NCI-H1105 (cell line): ENCODE measurements at regions not wholly inside any gene's neighbourhood (a gene's known extent, or its start where the extent isn't known, plus 50 kb on each side); places are given as distances from the start of the nearest gene placed in this dataset.
"Not testable (repeated sequence)": the region's sequence is repeated elsewhere in the genome, so short reads cannot be mapped to it uniquely, and the experiment has no call there.

Experiments used
- DNase-seq: peaks from one replicate; lab custom pipeline; 2025; lab: John Stamatoyannopoulos, UW

DNA sequence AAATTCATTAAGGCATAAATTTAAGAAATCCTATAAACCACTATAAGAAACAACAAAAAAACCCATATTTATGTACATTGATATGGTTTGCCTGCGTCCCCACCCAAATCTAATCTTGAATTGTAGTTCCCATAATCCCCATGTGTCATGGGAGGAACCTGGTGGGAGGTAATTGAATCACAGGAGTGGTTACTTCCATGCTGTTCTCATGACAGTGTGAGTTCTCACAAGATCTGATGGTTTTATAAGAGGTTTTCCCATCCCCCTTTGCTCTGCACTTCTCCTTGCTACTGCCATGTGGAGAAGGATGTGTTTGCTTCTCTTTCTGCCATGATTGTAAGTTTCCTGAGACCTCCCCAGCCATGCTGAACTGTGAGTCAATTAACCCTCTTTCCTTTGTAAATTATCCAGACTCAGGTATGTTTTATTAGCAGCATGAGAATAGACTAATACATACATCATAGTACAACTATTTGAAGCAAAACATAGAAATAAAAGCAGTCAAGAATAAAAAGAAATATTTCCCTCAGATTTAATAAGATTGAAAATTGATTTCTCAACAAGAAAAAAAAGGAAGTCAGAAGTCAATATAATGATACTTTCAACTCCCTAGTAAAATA is 209.0 kb upstream of the GPC6 start:
- DNase-seq = no peak

DNA sequence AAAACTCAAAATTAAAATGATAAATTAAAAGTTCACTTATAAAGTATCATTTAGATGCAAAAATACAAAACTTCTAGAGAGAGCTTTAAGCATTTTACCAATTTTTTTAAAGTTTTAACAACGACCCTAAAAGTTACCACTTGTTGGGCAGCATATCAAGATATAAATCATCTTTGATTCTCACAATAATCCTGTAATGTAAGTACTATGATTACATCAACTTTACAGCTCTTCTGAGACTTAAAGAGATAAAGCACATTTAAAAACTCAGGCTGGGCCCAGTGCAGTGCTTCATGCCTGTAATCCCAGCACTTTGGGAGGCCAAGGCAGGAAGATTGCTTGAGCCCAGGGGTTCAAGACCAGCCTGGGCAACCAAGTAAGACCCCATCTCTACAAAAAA is 202.7 kb upstream of the GPC6 start:
- no peak for DNase-seq

DNA sequence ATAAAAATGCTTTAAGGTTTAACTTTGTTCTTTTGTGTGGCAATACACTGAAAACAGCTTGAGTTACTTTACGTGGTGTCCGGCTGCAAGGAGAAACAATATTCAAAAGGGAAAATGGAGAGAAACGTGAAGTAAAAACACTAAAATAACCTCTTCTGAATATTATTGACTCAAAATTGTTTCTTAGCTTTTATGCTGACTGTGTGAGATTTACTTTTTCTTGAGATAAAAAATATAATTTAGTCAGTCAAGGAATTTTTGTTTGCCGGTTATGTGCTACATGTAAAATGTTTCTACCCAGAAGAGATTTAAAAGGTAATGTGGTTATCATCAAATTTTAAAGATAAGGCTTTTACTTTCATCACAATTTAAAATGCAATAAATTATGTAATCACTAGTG is 200.6 kb upstream of the GPC6 start:
- no peak for DNase-seq

DNA sequence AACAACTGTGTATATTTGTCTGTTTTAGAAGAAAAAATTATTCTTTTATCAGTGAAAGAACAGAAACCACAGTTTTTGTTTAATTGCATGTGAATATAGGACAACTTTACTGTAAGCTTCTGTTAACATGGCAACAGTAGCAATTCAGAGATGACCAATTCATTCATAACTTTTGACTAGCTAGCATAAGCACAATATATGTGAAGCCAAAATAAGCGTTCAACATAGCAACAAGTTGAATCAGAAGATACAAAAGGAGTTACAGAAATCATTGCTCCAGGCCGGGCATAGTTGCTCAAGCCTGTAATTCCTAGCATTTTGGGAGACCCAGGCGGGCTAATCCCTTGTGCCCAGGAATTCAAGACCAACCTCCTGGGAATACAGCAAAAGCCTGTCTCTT is 197.1 kb upstream of the GPC6 start:
- no peak for DNase-seq

DNA sequence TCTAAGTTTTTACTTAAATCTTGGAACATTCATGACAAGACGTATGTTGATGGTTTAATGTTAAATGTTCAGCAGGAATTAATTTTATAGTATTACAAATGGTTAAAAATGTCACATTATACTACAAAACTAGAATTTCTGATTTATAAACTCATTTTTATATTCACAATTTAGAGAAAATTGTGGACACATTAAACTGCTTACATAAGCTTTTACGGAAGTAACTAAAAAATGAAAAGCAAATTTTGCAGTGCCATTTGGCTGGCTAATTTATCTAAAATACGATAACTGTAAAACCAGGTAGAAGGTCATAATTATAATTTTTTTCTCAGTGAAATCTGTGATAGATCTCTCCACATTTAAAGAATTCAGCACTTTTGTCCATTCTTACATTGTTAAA is 190.2 kb upstream of the GPC6 start:
- no peak for DNase-seq

DNA sequence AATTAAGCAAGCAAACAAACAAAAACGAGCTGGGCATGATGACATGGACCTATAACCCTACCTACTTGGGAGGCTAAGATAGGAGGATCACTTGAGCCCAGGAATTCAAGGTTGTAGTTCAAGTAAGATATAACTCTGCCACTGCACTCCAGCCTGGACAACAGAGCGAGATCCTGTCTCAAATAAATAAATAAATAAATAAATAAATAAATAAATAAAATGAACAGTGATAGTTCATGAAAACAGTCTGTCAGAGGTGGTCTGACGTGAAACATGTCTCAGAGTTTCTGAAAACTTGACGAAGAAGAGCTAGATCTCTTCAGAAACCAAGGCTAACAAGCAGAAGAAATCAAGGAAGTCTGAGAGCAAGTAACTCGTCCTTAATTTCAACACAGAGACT is 188.8 kb upstream of the GPC6 start:
- DNase-seq = no peak

DNA sequence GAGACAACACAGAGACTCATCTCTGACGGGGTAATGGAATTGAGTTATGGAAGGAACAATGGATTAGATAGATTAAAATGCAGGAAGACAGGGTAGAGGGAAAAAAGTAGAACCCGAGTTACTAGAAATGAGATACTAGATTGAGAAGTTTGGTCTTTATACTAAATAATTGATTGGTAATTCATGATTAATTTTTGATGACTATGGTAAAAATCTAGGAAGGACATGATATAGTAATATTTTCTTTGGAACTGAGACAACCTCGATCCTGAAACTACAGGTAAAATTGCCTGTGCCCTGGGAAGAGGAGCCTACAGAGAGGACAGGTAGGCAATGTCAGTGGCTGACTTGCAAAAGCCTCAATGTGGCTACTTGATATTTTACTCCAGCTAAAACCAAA is 188.4 kb upstream of the GPC6 start:
- no peak for DNase-seq

DNA sequence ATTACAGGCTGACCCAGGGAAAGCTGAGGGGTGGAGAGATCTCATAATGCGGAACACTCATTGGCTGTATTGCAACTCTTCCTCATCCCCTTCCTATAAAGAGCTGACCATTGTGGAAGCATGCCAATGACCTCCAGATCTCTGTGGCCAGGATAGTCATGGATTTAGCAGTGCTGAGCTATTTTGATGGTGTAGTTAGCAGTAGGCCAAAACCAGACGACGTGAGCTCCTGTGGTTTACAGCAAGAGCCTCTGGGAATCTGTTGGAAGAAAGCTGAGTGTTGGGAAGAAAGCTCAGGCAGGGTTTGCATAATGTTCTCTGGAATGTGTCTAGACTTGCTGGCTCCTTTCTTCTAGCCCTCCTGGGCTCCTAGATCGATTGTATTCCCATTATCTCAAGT is 187.5 kb upstream of the GPC6 start:
- DNase-seq = no peak

DNA sequence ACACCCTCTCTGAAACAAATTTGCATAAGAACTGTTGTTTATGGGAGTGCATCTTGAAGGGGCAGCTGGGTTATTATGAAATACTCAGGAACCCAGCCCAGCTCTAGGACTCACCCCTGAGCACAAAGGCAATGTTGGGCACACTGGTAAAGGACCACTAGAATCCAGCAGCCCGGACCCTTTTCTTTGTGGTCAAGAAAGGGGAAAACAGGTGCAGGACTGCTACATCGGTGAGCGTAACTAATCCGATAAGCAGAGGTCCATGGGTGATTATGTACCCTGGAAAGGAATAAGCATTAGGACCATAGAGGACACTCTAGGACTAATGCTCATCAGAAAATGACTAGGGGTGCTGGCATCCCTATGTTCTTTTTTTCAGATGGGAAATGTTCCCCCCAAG is 185.0 kb upstream of the GPC6 start:
- DNase-seq = not testable (repeated sequence)

DNA sequence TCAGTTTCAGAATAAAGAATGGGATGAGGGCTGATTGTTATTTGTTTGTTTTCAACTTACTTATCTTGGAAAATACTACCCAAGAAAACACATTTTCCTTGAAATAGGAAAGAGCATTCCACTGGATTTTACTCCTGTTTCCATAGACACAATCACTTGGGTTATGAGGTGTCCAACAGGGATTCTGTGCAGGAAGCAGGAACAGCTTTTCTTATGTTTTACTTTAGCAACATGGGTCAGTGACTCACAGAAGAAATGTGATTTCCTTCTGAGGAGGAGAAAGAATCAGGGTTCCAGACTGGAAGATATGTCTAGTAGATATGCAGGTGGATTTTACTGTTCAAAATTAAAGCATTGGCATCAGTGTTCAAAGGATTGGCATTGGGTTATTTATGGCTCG is 180.8 kb upstream of the GPC6 start:
- no peak for DNase-seq

DNA sequence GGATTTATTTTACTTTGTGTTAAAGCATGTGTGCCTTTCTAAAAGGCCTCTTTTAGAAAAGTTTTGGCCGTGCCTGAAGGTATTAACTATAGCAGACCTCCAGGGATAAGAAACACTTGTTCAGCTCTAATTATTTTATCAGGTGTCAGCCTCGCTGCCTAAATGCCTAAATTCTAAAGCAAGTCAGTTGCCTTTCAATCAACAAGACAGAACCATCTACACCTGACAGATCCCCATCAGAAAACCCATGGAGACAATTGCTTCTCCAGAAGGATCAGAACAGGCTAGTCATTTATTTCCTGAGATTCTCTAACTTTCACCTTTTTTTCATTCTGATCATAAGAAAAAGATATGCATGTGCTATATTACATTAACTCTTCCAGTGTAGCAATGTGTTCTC is 171.4 kb upstream of the GPC6 start:
- DNase-seq = no peak

DNA sequence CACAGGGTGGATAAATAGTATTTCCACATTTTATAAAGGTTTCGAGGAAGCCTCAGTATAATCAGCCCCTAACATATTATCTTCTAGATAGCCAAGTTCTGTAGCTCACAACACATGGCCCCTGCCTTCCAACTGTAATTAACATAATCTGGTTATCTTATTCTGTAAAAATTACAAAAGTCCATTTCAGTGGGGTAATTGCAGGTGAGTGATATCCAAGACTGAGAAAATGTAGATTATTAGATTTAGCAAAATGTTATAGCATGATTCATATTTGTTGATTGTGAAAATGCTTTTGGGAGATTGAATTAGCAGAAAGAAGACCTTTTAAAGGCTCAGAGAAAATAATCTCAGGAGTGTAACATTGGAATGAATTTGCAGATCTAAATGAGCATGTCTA is 168.3 kb upstream of the GPC6 start:
- no peak for DNase-seq

DNA sequence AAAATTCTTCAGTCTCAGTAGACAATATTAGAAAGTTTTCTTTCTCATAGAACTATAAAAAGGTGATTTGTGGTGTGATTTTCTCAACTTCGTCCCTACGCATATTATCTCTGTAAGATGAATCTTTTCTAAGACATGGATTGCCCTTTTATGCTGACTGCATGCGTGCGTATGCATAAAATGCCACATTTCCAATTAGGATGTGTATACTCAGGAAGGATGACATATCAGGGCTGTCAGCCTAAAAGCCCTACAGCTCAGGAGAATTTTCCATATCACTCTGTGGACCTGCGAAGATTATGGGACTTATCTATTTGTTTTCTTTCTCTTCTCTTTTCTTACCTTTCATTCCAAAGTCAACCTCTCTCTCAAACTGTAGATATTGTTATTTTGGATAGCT is 166.5 kb upstream of the GPC6 start:
- DNase-seq = no peak

DNA sequence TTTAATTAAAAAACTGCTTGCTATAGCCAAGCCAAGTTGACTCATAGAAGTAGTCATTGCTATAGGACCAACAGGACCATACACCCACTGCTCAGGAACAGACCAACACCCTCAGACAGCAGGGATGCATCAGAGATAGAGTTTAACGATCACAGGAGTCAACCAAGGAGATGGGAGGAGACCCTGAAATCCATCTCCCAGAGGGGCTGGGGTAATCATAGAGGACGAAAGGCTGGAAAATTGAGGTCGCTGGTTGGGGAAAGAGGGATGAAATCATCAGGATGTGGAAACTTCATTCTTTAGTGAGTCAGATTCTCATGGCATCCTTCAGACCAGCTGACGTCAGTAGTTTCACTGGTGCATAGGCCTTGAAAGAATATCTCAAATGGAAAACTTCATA is 160.4 kb upstream of the GPC6 start:
- DNase-seq = no peak

DNA sequence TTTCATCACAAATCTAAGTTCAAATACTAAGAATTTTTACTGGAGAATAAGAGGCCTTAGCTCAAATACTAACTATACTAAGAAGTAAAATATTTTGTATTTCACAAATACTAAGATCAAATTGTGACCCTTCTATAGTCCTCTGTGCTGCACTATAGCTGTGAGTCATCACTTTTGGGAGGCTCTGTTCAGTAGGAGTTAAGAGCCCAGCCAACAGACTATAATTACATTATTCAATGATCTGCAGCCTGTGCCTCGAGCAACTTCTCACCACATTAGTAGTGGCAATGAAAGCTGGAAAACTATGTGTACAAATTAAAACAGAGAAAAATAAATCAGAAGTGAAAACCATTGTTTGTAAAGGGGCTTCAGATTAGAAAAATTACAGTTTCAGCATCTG is 147.3 kb upstream of the GPC6 start:
- peak; percentile 11 for DNase-seq

DNA sequence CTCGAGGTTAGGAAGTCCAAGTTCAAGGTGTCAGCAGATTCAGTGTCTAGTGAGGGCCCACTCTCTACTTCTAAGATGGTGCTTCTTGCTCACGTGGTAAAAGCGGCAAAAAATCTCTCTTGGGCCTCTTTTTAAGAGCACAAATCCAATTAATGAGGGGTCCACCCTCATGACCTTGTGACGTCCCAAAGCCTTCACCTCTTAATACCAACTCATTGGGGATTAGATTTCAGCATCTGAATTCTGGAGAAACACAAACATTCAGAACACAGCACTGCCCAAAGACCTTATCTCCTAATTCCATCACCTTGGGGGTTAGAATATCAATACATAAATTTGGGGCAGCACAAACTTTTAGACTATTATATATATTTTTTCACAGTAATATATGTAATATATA is 146.4 kb upstream of the GPC6 start:
- DNase-seq = no peak

DNA sequence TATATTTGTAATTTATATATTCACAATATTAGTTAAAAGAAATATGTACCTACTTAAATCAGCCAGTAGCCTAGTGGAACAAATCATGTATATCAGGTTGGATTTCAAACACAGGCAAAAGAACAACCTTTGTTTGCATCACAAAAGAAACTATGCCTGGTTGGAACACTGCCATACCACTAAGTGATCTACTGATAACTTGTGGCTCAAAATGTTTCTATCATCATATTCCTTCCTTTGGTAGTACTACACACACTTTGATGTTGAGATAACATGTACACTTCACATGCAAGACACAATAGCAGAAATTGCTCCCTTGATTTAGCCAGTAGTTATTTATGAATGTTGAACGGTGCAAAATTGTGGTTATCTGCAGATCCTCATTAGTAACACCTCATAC is 146.0 kb upstream of the GPC6 start:
- DNase-seq = peak; percentile 72

DNA sequence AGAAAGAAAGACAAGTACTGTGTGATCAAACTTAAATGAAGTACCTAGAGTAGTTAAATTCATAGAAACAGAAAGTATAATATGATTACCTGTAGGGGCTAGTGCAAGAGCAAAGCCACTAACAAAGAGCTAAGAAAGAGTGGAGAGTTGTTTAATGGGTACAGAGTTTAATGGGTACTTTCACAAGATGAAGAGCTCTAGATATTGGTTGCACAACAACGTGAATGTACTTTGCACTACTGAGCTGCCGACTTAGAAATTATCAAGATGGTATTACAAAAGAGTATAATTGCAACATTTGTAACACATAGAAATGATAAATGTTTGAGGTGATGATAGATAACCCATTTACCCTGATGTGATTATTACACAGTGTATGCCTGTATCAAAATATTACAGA is 140.3 kb upstream of the GPC6 start:
- no peak for DNase-seq

DNA sequence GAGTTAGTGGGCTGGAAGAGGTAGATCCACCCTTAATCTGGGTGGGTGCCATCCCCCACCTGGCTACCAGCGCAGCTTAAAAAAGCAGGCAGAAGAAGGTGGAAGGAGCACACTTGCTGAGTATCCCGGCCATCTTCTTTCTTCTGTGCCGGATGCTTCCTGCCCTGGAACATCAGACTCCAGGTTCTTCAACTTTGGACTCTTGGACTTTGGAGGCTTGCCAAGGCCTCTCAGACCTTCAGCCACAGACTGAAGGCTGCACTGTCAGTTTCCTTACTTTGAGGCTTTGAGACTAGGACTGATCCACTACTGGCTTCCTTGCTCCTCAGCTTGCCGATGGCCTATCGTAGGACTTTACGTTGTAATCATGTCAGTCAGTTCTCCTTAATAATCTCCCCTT is 127.6 kb upstream of the GPC6 start:
- DNase-seq = no peak

DNA sequence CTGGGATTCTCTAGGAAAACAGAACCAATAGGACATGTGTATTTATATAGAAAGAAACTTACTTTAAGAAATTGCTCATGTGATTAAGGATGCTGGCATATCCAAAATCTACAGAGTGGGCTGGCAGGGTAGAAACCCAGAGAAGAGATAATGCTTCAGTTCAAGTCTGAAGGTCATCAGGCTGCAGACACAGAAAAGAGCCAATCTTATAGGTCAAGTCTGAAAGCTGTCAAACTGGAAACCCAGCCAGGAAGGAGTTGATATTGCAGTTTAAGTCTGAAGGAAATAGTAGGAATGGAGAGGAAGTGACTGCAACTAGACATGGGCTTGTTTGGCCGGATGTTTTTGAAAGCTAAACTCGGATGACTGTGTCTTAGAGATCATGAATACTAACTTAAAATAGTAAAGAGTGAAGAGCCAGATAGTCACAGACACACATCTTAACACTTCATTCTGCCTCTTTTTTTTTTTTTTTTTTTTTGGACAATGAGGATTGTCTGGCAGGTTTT is 125.3 kb upstream of the GPC6 start:
- no peak for DNase-seq

DNA sequence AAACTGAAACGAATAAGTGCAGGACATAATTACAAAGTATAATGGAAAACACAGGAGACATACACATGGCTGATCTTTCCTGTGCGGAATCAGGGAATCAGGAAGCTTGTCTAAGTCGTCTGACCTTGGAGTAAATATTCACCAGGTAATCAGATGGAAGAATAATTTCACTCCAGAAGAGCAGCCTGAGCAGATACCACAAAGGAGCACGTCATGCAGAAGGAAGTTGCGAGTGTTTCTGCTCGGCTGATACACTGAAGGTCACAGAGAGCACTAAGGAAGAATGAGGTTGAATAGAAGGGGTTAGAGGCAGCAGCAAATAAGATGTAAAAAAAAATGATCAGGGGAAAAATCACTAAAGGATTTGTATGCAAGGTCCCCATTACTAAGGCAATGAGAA is 122.3 kb upstream of the GPC6 start:
- DNase-seq = no peak

DNA sequence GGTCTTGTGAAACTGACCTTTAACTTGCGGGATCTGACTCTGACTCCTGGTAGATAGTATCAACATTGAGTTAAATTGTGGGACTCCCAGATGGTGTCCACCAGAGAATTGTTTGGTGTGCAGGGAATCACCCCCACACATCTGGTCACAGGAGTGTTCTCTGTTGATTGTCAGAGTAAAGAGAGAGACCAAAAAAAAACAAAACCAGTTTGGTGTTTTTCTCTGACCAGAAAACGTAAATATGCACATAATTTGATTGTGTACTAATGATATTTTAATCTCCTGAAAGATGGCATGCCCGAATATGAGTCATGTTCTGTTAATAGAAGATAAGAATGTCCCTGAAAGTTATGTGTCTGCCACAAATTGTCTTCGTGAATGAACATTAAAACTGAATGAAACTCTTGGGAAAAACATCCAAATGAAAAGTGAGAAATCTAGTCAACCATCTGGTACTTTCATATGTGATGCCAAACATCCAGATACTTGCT is 118.5 kb upstream of the GPC6 start:
- no peak for DNase-seq

DNA sequence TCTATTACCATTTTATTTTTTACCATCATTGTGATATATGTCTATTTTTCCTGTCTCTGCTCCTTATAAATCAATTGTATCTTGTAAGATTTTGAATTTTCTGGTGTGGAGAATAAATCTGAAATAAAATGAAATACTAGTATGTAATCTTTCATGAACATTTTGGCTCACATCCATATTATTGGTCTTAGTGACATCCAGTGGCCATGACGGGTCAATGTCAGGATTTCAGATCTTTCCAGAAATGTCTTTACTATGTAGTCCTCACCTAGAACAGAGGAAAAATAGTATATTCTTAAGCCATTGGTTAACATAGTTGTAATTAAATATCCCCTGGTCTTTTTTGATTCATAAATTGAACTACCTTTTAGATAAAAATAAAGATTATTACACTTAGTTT is 109.8 kb upstream of the GPC6 start:
- no peak for DNase-seq

DNA sequence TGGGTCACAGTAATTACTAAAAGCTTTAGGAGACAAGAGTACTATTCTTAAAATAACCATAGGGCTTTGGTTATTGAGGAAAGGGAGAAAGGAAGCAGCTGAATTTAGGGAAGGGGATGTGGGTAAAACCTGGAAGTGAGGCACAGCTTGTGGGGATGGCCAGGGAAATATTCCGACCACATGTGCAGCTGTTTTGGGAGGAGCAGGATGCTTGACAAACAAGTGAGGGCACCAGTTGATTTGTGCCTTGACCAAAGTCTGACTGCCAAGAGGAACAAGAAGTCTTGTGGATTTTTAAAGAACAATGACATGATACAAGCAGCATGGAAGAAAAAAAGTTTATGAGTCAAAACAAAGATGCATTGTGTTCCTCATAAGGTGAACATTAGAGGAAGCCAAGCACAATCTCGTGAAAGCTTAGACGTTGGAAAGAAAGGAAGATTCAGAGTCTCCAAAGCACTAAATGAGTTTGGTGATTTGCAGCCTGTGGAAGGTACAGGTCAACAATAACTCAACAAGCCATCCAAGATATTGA is 108.5 kb upstream of the GPC6 start:
- no peak for DNase-seq
